ENCODE measurements at regions not wholly inside any gene's neighbourhood (a gene's known extent, or its start where the extent isn't known, plus 50 kb on each side); places are given as distances from the start of the nearest gene placed in this dataset.

DNA sequence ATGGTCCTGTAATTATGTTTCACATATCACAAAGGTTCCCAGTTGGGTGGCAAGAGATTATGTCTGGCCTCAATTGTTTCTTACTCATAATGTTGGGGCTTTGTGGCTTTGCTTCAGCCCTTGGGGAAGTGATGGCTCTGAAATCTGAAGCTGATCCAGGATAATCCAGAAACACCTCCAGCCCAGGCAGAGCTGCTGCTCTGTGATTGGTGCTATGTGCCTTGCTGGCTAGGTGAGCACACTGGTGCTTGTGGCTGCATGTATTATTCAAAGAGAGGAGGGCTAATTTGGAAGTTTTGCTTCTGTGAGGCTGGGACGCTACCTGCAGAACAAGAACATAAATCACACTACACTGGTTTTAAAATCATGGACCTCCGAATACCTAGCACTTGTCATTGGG is 346.6 kb upstream of the MGMT start:
- no peak overlapping the region for H3K27ac ChIP-seq (ENCODE audit: low read length)
- H3K9ac ChIP-seq (ENCODE audit: low read length): no peak overlapping the region
- H3K9me3 ChIP-seq (ENCODE audit: low read length): no peaks in the 10 kb centered on the region
- no peaks in the 10 kb centered on the region for H4K20me1 ChIP-seq (ENCODE audit: insufficient read depth)
- no peaks in the 10 kb centered on the region for H3K9me2 ChIP-seq (ENCODE audit: insufficient read depth, low read length)
- no peaks in the 10 kb centered on the region for H3K27me3 ChIP-seq (ENCODE audit: insufficient read depth, low read depth, low read length)
- no peaks in the 10 kb centered on the region for H3K36me3 ChIP-seq (ENCODE audit: insufficient read depth, low read length)
- H3F3A ChIP-seq (ENCODE audit: insufficient read depth, low read length, poor library complexity, severe bottlenecking): no peaks in the 10 kb centered on the region
- H3K79me2 ChIP-seq (replicated peaks; ENCODE audit: insufficient read depth, low read length): no peaks in the 10 kb centered on the region
- no peak overlapping the region for H3K4me2 ChIP-seq (ENCODE audit: low read length)
- no peak overlapping the region for H3K4me3 ChIP-seq (ENCODE audit: low read length)
- no peak overlapping the region for H2AFZ ChIP-seq (ENCODE audit: low read depth, low read length)
- TF ChIP-seq, protein P1, sequence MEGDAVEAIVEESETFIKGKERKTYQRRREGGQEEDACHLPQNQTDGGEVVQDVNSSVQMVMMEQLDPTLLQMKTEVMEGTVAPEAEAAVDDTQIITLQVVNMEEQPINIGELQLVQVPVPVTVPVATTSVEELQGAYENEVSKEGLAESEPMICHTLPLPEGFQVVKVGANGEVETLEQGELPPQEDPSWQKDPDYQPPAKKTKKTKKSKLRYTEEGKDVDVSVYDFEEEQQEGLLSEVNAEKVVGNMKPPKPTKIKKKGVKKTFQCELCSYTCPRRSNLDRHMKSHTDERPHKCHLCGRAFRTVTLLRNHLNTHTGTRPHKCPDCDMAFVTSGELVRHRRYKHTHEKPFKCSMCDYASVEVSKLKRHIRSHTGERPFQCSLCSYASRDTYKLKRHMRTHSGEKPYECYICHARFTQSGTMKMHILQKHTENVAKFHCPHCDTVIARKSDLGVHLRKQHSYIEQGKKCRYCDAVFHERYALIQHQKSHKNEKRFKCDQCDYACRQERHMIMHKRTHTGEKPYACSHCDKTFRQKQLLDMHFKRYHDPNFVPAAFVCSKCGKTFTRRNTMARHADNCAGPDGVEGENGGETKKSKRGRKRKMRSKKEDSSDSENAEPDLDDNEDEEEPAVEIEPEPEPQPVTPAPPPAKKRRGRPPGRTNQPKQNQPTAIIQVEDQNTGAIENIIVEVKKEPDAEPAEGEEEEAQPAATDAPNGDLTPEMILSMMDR (IDR thresholded peaks at IDR 0.05; ENCODE audit: poor library complexity, severe bottlenecking): no peak
- TF ChIP-seq RAD21 (conservative IDR thresholded peaks at IDR 0.05): no peak
- TF ChIP-seq TAF1 (IDR thresholded peaks at IDR 0.05; ENCODE audit: low read depth): no peak
- no peak for TF ChIP-seq SMC3 (conservative IDR thresholded peaks at IDR 0.05; ENCODE audit: poor library complexity)
- TF ChIP-seq EZH2 (IDR thresholded peaks at IDR 0.05; ENCODE audit: borderline replicate concordance, insufficient read depth, low read length, poor library complexity, severe bottlenecking): no peak
- TF ChIP-seq MXI1 (conservative IDR thresholded peaks at IDR 0.05; ENCODE audit: poor library complexity, severe bottlenecking): no peak
- TF ChIP-seq, protein P2, sequence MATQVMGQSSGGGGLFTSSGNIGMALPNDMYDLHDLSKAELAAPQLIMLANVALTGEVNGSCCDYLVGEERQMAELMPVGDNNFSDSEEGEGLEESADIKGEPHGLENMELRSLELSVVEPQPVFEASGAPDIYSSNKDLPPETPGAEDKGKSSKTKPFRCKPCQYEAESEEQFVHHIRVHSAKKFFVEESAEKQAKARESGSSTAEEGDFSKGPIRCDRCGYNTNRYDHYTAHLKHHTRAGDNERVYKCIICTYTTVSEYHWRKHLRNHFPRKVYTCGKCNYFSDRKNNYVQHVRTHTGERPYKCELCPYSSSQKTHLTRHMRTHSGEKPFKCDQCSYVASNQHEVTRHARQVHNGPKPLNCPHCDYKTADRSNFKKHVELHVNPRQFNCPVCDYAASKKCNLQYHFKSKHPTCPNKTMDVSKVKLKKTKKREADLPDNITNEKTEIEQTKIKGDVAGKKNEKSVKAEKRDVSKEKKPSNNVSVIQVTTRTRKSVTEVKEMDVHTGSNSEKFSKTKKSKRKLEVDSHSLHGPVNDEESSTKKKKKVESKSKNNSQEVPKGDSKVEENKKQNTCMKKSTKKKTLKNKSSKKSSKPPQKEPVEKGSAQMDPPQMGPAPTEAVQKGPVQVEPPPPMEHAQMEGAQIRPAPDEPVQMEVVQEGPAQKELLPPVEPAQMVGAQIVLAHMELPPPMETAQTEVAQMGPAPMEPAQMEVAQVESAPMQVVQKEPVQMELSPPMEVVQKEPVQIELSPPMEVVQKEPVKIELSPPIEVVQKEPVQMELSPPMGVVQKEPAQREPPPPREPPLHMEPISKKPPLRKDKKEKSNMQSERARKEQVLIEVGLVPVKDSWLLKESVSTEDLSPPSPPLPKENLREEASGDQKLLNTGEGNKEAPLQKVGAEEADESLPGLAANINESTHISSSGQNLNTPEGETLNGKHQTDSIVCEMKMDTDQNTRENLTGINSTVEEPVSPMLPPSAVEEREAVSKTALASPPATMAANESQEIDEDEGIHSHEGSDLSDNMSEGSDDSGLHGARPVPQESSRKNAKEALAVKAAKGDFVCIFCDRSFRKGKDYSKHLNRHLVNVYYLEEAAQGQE (IDR thresholded peaks at IDR 0.05; ENCODE audit: borderline replicate concordance): no peak
- TF ChIP-seq EP300 (conservative IDR thresholded peaks at IDR 0.05; ENCODE audit: poor library complexity, severe bottlenecking): no peak
- no peak for TF ChIP-seq POLR2AphosphoS5 (IDR thresholded peaks at IDR 0.05)

DNA sequence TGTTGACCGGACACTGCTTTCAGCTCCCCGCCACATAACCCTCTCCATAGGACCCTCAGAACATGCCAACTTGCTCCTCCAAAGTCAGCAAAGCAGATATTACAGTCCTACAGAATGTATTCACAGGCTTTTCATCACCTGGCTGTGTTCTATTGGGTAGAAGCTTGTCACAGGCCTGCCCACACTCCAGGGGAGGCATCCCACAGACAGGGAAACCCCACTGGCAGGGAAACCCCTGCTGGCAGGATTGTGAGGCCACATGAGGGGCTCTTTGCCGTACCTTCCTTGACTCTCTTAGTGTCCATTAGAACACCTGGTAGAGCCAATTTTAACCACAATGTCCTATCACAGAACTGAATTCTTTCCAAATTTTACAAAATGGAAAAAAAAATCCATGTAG is 344.2 kb upstream of the MGMT start:
- no peak overlapping the region for H3K4me2 ChIP-seq (ENCODE audit: low read length)
- TF ChIP-seq POLR2AphosphoS5 (IDR thresholded peaks at IDR 0.05) (no peak), RAD21 (conservative IDR thresholded peaks at IDR 0.05) (no peak), SMC3 (conservative IDR thresholded peaks at IDR 0.05; ENCODE audit: poor library complexity) (no peak), EZH2 (IDR thresholded peaks at IDR 0.05; ENCODE audit: borderline replicate concordance, insufficient read depth, low read length, poor library complexity, severe bottlenecking) (no peak), TAF1 (IDR thresholded peaks at IDR 0.05; ENCODE audit: low read depth) (no peak), MXI1 (conservative IDR thresholded peaks at IDR 0.05; ENCODE audit: poor library complexity, severe bottlenecking) (no peak), EP300 (conservative IDR thresholded peaks at IDR 0.05; ENCODE audit: poor library complexity, severe bottlenecking) (no peak)
- TF ChIP-seq, protein P2 (IDR thresholded peaks at IDR 0.05; ENCODE audit: borderline replicate concordance): no peak
- TF ChIP-seq, protein P1 (IDR thresholded peaks at IDR 0.05; ENCODE audit: poor library complexity, severe bottlenecking): no peak
- H2AFZ ChIP-seq (ENCODE audit: low read depth, low read length): no peak overlapping the region
- no peaks in the 10 kb centered on the region for H3K79me2 ChIP-seq (replicated peaks; ENCODE audit: insufficient read depth, low read length)
- H3K36me3 ChIP-seq (ENCODE audit: insufficient read depth, low read length): no peaks in the 10 kb centered on the region
- H3K4me3 ChIP-seq (ENCODE audit: low read length): no peak overlapping the region
- no peak overlapping the region for H3K27ac ChIP-seq (ENCODE audit: low read length)
- no peaks in the 10 kb centered on the region for H3F3A ChIP-seq (ENCODE audit: insufficient read depth, low read length, poor library complexity, severe bottlenecking)
- no peaks in the 10 kb centered on the region for H3K9me2 ChIP-seq (ENCODE audit: insufficient read depth, low read length)
- H4K20me1 ChIP-seq (ENCODE audit: insufficient read depth): no peaks in the 10 kb centered on the region
- no peak overlapping the region for H3K9ac ChIP-seq (ENCODE audit: low read length)
- no peaks in the 10 kb centered on the region for H3K27me3 ChIP-seq (ENCODE audit: insufficient read depth, low read depth, low read length)
- no peaks in the 10 kb centered on the region for H3K9me3 ChIP-seq (ENCODE audit: low read length)
